AG09319 (cell line): ENCODE measurements at regions not wholly inside any gene's neighbourhood (a gene's known extent, or its start where the extent isn't known, plus 50 kb on each side); places are given as distances from the start of the nearest gene placed in this dataset.

Experiments
- DNase-seq: peaks from one replicate; pipeline ENCODE4 v3.0.0-alpha.2; 2010; ENCODE audit warnings: low read depth; ENCODE audit errors: extremely low read depth
- CTCF ChIP-seq: IDR thresholded peaks from 2 replicates; pipeline ENCODE4 v1.5.1; 2011; ENCODE audit warnings: low read depth, mild to moderate bottlenecking, inconsistent platforms, low read length, moderate library complexity

- no peak for TF ChIP-seq CTCF
- no peak for DNase-seq
Measured at GRCh38 chr1:198032668-198033067, 115.5 kb downstream of the LHX9 start.

- TF ChIP-seq CTCF, result no peak
- DNase-seq, result no peak
Measured at GRCh38 chr1:198040880-198041279, 115.9 kb upstream of the NEK7 start.

GRCh38 chr1:198042168-198042567, 114.6 kb upstream of the NEK7 start:
- TF ChIP-seq CTCF, result no peak
- DNase-seq, result no peak

- no peak for DNase-seq
- TF ChIP-seq CTCF, result no peak
Measured at GRCh38 chr1:198047913-198048312, 108.9 kb upstream of the NEK7 start.

- no peak for TF ChIP-seq CTCF
Measured at GRCh38 chr1:198054510-198054909, 102.3 kb upstream of the NEK7 start.

GRCh38 chr1:198056255-198056654, 100.5 kb upstream of the NEK7 start:
- DNase-seq, result no peak
- TF ChIP-seq CTCF, result no peak; the same call in 1 of the 2 replicates

More at GRCh38 chr1:198054510-198054909, 102.3 kb upstream of the NEK7 start:
- no peak for DNase-seq

GRCh38 chr1:198064181-198064580, 92.6 kb upstream of the NEK7 start:
- no peak for DNase-seq
- no peak for TF ChIP-seq CTCF
